Stimulated activated CD4-positive, alpha-beta T cell treated with anti-CD3 and anti-CD28 coated beads, Interleukin-12 subunit alpha, Interleukin-12 subunit beta, amount 100 ng/mL, for 48 hours (primary cell): ENCODE measurements at regions not wholly inside any gene's neighbourhood (a gene's known extent, or its start where the extent isn't known, plus 50 kb on each side); places are given as distances from the start of the nearest gene placed in this dataset.
"Not testable (repeated sequence)": the region's sequence is repeated elsewhere in the genome, so short reads cannot be mapped to it uniquely, and the experiment has no call there.

Source experiments
- DNase-seq, 3 donors: peaks; one replicate each; pipeline ENCODE4 v3.0.0-alpha.2; 2020; ENCODE audit warnings: low read depth in 2 of 3, low spot score in 1 of 3

GRCh38 chr13:91001371-91001770 is 346.1 kb upstream of the MIR17HG start:
- DNase-seq = no peak

- no peak for DNase-seq
Measured at GRCh38 chr13:91014696-91015095, 332.8 kb upstream of the MIR17HG start.

GRCh38 chr13:91017031-91017668 is 330.3 kb upstream of the MIR17HG start:
- peak in 2 of 3 donors; percentile 1 to 5 for DNase-seq

- DNase-seq = no peak
Measured at GRCh38 chr13:91017669-91018053, 329.8 kb upstream of the MIR17HG start.

- no peak for DNase-seq
Measured at GRCh38 chr13:91020461-91021034, 326.9 kb upstream of the MIR17HG start.

GRCh38 chr13:91024157-91024792 is 323.2 kb upstream of the MIR17HG start:
- DNase-seq = no peak

GRCh38 chr13:91025442-91025841 is 322.0 kb upstream of the MIR17HG start:
- no peak for DNase-seq

- DNase-seq = no peak
Measured at GRCh38 chr13:91031508-91031907, 316.0 kb upstream of the MIR17HG start.

GRCh38 chr13:91032104-91032503 is 315.4 kb upstream of the MIR17HG start:
- DNase-seq = no peak

- no peak for DNase-seq
Measured at GRCh38 chr13:91036886-91037285, 310.6 kb upstream of the MIR17HG start.

GRCh38 chr13:91042870-91043269 is 304.6 kb upstream of the MIR17HG start:
- DNase-seq = no peak

- DNase-seq = no peak
Measured at GRCh38 chr13:91045351-91046034, 302.0 kb upstream of the MIR17HG start.

GRCh38 chr13:91046715-91047327 is 300.7 kb upstream of the MIR17HG start:
- DNase-seq = no peak

- DNase-seq = no peak
Measured at GRCh38 chr13:91050970-91051369, 296.5 kb upstream of the MIR17HG start.

GRCh38 chr13:91052876-91053275 is 294.6 kb upstream of the MIR17HG start:
- DNase-seq = no peak

GRCh38 chr13:91053318-91054065 is 294.0 kb upstream of the MIR17HG start:
- no peak for DNase-seq

- DNase-seq = no peak
Measured at GRCh38 chr13:91054902-91055301, 292.6 kb upstream of the MIR17HG start.

- no peak for DNase-seq
Measured at GRCh38 chr13:91056746-91057145, 290.7 kb upstream of the MIR17HG start.

GRCh38 chr13:91057507-91057906 is 290.0 kb upstream of the MIR17HG start:
- DNase-seq = not testable (repeated sequence)

GRCh38 chr13:91058066-91058465 is 289.4 kb upstream of the MIR17HG start:
- no peak for DNase-seq

GRCh38 chr13:91058919-91059318 is 288.6 kb upstream of the MIR17HG start:
- no peak for DNase-seq
